Progenitor cell of endocrine pancreas (in vitro differentiated cells): ENCODE measurements at regions not wholly inside any gene's neighbourhood (a gene's known extent, or its start where the extent isn't known, plus 50 kb on each side); places are given as distances from the start of the nearest gene placed in this dataset.
"Not testable (repeated sequence)": the region's sequence is repeated elsewhere in the genome, so short reads cannot be mapped to it uniquely, and the experiment has no call there.

Experiments used
- DNase-seq: peaks from one replicate; pipeline ENCODE4 v3.0.0; 2021; ENCODE audit warnings: low spot score; ENCODE audit not compliant: unreplicated experiment
- H3K27ac Mint-ChIP-seq: 2 replicates; pipeline ENCODE4 v1.8.0; 2021; ENCODE audit warnings: mild to moderate bottlenecking, moderate library complexity, mixed read lengths
- H3K27me3 Mint-ChIP-seq: 2 replicates; pipeline ENCODE4 v1.8.0; 2021; ENCODE audit warnings: mixed read lengths
- H3K36me3 Mint-ChIP-seq: 2 replicates; pipeline ENCODE4 v1.8.0; 2022; ENCODE audit warnings: mixed read lengths; ENCODE audit not compliant: insufficient read depth
- H3K4me1 Mint-ChIP-seq: 2 replicates; pipeline ENCODE4 v1.8.0; 2021; ENCODE audit warnings: low read depth, mixed read lengths
- H3K4me3 Mint-ChIP-seq: 2 replicates; pipeline ENCODE4 v1.8.0; 2021; ENCODE audit warnings: low read depth, mild to moderate bottlenecking, moderate library complexity, mixed read lengths
- H3K9me3 Mint-ChIP-seq: 2 replicates; pipeline ENCODE4 v1.8.0; 2021; ENCODE audit warnings: low read depth, mixed read lengths
- CTCF ChIP-seq: fragments of 200-600 bp; sonication (generic); IDR thresholded peaks from one replicate; pipeline ENCODE4 v1.5.0; 2021; ENCODE audit warnings: antibody characterized with exemption, mild to moderate bottlenecking; ENCODE audit not compliant: unreplicated experiment

- H3K4me1 Mint-ChIP-seq: no peaks in the 10 kb centered on the region
- H3K9me3 Mint-ChIP-seq: no peaks in the 10 kb centered on the region
- no peak overlapping the region for H3K4me3 Mint-ChIP-seq
- H3K36me3 Mint-ChIP-seq: no peaks in the 10 kb centered on the region
- H3K27me3 Mint-ChIP-seq: no peaks in the 10 kb centered on the region
- no peak for DNase-seq
- TF ChIP-seq CTCF: no peak
- no peak overlapping the region for H3K27ac Mint-ChIP-seq
Measured at GRCh38 chr1:182255494-182255893, 136.1 kb downstream of the GLUL start.

GRCh38 chr1:182253319-182253860, 138.2 kb downstream of the GLUL start:
- H3K36me3 Mint-ChIP-seq: no peaks in the 10 kb centered on the region
- peaks cover 6% of the 10 kb centered on the region for H3K4me1 Mint-ChIP-seq
- no peak for DNase-seq
- H3K4me3 Mint-ChIP-seq: no peak overlapping the region
- TF ChIP-seq CTCF: no peak
- no peak overlapping the region for H3K27ac Mint-ChIP-seq
- no peaks in the 10 kb centered on the region for H3K27me3 Mint-ChIP-seq
- H3K9me3 Mint-ChIP-seq: no peaks in the 10 kb centered on the region

GRCh38 chr1:182251561-182251960, 140.0 kb downstream of the GLUL start:
- H3K4me3 Mint-ChIP-seq: no peak overlapping the region
- no peak for TF ChIP-seq CTCF
- DNase-seq: no peak
- H3K4me1 Mint-ChIP-seq: peaks cover 6% of the 10 kb centered on the region
- no peak overlapping the region for H3K27ac Mint-ChIP-seq
- H3K36me3 Mint-ChIP-seq: no peaks in the 10 kb centered on the region
- no peaks in the 10 kb centered on the region for H3K9me3 Mint-ChIP-seq
- no peaks in the 10 kb centered on the region for H3K27me3 Mint-ChIP-seq

- no peaks in the 10 kb centered on the region for H3K27me3 Mint-ChIP-seq
Measured at GRCh38 chr1:182249201-182249676, 142.4 kb downstream of the GLUL start.

GRCh38 chr1:182248721-182249120, 142.9 kb downstream of the GLUL start:
- no peaks in the 10 kb centered on the region for H3K36me3 Mint-ChIP-seq

More at GRCh38 chr1:182249201-182249676, 142.4 kb downstream of the GLUL start:
- no peaks in the 10 kb centered on the region for H3K36me3 Mint-ChIP-seq
- no peak overlapping the region for H3K4me3 Mint-ChIP-seq
- TF ChIP-seq CTCF: no peak
- peaks cover 6% of the 10 kb centered on the region for H3K4me1 Mint-ChIP-seq
- no peak overlapping the region for H3K27ac Mint-ChIP-seq
- no peak for DNase-seq
- no peaks in the 10 kb centered on the region for H3K9me3 Mint-ChIP-seq

GRCh38 chr1:182247813-182248212, 143.8 kb downstream of the GLUL start:
- H3K4me3 Mint-ChIP-seq, H3K9me3 Mint-ChIP-seq, H3K4me1 Mint-ChIP-seq, DNase-seq, H3K27me3 Mint-ChIP-seq, H3K27ac Mint-ChIP-seq, H3K36me3 Mint-ChIP-seq: not testable (repeated sequence)

More at GRCh38 chr1:182248721-182249120, 142.9 kb downstream of the GLUL start:
- TF ChIP-seq CTCF: no peak
- Mint-ChIP-seq H3K9me3 (no peaks in the 10 kb centered on the region), H3K4me3 (no peak overlapping the region), H3K27me3 (no peaks in the 10 kb centered on the region), H3K4me1 (peaks cover 6% of the 10 kb centered on the region), H3K27ac (no peak overlapping the region)
- no peak for DNase-seq
